DMS153 (cell line): ENCODE measurements at regions not wholly inside any gene's neighbourhood (a gene's known extent, or its start where the extent isn't known, plus 50 kb on each side); places are given as distances from the start of the nearest gene placed in this dataset.

ENCODE experiments used
- DNase-seq: peaks from one replicate; lab custom pipeline; 2025; lab: John Stamatoyannopoulos, UW

DNA sequence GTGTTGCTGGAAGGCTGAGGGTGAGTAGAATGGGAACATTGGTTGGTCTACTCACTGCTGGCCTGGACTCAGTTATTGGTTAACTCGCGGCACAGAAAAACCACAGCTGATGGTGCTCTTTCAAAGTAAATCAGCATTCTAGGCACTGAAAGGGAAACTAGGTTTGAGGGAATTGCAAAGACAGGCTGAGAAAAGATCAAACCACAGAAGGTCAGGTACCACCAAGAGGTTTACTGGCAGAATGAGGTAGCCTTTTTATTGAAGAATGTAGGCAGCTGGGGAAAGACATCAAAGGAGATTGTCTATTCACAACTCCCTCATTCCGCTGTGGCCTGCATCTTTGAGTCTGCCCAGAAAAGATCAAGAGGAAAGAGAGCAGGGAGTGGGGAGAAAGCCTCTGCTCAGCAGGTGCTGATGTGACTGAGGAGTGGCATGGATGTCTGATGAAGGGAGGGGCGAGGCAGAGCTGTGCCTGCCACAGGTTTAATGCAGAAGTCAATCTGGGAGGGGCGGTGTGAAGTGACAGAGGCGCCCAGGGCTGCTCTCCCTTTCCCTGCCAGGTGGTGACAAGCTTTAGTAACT is 255.5 kb downstream of the MAN2A1 start:
- DNase-seq: no peak

DNA sequence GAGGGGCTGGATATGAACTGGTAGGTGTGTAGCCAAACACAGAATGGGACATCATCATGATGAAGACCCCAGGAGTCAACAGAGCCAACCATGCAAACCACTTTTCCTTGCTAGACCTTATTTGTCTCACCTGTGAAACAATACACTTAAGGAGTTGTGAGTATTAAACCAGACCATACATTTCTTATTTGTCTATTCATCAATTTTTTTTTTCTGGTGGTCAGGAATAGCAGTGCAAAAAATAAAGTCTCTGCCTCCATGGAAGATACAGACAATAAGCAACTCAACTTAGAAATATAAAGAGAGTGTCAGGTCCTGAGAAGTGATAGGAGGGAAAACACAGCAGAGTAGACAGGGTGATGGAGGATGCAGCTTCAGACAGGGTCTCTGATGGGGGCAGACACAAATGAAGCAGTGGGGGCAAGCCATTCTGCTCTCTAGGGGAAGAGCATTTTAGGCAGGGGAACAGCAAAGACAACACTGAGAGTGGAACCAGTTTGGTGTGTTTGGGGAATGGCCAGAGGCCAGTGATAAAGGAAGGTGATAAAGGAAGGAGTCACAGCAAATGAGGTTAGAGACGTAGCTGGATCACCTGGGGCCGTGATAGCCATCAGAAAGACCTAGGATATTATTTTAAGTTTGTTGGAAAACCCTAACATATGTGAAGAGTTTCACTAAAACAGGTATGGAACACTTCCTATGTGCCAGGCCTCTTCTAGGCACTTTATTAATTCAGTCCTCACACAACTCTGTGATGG is 256.2 kb downstream of the MAN2A1 start:
- no peak for DNase-seq

- no peak for DNase-seq
Measured at GRCh38 chr5:109946610-109947009, 256.9 kb downstream of the MAN2A1 start.

GRCh38 chr5:109947667-109948066 is 257.9 kb downstream of the MAN2A1 start:
- no peak for DNase-seq

GRCh38 chr5:109950634-109951033 is 260.9 kb downstream of the MAN2A1 start:
- no peak for DNase-seq

DNA sequence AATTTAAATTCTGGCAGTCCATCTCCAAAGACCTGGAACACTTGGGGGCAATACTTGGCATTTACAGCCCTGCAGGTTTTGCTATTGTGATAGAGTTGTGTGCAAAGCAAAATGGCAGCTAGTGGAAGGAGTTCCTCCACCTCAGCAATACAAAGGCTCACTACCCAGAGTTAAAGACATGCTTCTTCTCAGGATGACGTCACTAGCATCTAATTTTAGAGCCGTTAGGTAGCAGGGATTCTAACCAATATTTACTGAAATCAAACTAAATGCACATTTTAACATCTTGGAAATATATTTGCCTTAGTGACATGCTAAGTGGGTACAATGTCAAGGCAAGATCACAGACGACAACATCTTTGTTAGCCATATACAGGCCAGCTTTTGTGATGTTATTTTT is 261.6 kb downstream of the MAN2A1 start:
- DNase-seq: no peak

- no peak for DNase-seq
Measured at GRCh38 chr5:109951758-109952157, 262.0 kb downstream of the MAN2A1 start.

DNA sequence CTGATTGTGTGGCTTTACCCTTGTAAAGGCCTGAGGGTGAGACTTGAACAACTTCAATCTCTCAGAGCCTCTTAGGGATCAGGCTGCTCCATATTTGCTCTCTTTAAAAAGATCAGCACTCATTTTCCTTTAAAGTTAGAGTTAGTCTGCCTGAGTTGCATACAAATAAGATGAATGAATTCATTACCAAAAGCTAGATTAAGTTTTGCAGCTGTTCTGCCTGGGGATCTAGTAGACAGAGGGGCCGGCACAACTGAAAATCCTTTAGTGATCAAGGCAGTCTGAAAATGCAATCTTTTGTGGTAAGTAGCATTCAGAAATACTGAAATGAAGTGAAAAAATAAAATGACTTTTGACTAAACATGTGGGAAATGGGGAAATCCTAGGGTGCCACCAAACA is 264.0 kb downstream of the MAN2A1 start:
- DNase-seq: no peak

DNA sequence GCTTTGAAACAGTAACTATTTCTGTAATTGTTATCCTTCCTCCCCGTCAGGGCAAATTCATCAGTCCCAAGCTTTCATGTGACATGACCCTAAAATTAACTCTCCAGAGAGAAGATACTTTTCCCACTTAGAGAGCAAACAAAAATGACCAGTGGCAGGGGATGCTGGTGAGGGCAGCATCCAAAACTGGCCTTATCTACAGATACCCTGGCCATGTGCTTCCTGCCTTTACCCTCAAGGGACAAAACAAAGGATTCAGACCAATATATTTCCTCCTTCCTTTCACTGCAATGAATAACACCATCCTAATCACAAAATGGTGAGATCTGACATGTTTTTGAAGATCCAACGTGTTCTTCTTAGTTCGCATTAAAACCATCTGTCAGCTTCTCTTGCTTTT is 267.2 kb downstream of the MAN2A1 start:
- DNase-seq: no peak

GRCh38 chr5:109958082-109958481 is 268.4 kb downstream of the MAN2A1 start:
- DNase-seq: no peak

DNA sequence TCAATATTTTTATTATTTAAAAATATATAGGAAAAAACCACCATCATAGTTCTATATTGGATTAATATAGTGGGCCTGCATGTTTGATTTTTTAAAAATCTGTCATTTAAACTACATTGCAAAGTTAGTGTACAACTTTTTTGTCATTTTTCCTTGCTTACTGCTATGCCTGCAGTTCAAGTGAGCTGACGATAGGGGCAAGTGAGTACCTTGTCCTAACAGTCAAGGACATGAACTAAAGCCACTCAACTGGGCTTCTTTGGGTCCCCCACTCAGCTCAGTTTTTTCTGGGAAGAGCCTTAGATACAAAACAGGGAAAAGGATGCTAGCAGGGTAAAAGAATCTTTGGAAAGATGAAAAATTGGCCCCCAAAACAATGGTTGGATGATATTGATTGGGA is 269.9 kb downstream of the MAN2A1 start:
- DNase-seq: no peak

DNA sequence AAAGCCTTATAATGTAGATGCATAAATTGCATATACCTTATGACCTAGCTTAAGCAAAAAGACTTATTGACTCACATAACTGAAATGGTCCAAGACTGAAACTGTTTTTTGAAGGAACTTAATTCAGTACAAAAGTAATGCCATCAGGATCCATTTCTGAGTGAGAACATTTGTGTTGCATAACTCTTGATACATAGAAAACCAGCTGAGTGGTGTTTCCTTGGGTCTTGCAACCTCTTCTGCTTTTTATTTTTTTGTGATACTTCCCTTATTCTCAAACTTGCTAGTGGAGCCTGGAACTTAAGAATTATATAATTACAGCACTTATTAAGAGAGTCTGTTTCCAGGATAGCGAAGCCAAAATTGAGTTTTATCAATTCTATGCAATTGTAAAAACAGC is 272.0 kb downstream of the MAN2A1 start:
- no peak for DNase-seq

- no peak for DNase-seq
Measured at GRCh38 chr5:109962882-109963603, 273.3 kb downstream of the MAN2A1 start.

DNA sequence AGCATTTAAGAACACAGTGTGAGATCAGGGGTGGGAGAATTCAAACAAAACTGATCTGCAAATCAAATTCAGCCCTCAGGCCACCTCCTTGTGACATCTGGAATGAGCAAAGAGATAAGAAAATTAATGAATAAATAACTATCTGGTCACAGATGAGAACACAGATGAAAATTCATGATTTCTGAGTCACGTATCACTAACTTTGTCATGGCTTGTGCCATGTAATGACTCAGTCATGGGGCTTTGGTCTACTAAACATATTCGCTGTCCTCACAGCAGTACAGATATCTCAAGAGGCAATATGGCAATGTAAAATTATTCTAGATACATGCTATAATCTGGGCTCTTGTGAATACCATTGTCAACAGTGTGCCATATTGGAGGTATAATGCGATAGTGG is 274.4 kb downstream of the MAN2A1 start:
- DNase-seq: no peak

DNA sequence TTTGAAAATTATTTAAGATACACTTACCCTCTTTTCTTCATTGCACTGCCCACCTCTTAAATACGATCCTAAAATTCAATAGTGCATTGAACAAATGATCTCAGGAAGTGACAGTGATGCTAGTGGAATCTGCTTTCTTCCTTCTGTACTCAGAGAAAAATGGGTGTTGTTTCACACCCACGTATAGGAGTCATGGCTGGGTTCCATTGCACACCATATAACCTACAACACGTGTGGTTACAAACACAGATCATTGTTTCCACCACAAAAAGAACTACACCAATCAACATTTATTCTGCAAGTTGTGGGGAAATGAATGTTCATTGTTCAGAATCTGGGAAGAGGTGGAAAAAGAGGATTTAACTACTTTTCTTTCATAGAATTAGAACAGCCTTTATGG is 275.9 kb downstream of the MAN2A1 start:
- no peak for DNase-seq

- DNase-seq: no peak
Measured at GRCh38 chr5:109971968-109972367, 282.2 kb downstream of the MAN2A1 start.

DNA sequence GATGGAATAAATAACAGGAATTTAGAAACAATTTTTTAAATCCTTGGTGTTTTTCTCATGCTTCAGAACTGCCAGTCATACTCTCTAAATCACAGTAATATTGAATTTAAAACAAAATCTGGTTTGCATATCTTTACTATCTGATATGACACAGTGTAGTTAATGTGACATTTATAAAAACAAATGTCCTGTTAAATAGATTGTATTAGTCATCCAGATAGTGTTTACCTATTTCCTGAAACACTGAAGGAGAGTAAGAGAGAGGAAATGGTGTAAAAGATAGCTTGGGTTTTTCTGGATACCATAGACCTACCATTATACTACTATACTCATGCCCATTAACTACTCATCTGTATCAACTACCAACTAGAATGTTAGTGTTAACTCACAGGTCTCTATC is 292.3 kb downstream of the MAN2A1 start:
- DNase-seq: no peak

- DNase-seq: no peak
Measured at GRCh38 chr5:109982966-109983534, 293.3 kb downstream of the MAN2A1 start.

DNA sequence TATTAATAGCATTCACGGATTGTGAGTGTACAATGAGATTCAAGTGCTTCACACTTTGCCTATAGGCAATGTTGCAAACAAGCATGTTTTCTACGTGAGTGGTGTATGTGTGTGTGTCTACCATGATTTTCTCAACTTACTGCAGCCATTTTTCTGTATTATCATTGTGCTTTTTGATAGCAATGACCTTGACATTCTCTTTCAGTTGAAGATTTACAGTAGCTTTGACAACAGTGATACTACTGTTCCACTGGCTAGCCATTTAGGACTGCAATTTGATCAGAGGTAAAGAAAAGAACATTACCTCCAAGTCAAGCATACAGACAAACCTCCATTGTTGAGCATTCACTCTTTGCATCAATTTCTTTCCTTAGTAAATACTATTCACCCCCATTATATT is 297.0 kb downstream of the MAN2A1 start:
- no peak for DNase-seq

GRCh38 chr5:109987355-109987754 is 297.6 kb downstream of the MAN2A1 start:
- DNase-seq: no peak

DNA sequence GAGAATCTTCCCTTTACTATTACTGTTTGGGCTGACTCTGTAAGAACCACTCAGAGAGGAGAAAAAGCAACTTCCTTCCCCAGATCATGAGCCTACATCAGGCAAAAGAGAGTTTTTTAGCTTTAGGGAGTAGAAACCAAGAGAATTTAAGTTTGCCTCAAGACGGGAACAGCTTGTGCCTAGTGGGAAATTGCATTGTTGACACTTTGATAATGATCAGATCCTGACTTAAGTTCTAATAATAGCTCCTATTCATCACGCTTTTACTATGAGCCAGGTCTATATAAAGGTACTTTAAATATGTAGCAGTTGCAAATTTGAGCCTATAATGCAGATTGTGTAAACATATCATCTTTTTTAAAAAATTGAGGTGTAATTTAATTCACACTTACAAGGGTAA is 298.2 kb downstream of the MAN2A1 start:
- DNase-seq: no peak

DNA sequence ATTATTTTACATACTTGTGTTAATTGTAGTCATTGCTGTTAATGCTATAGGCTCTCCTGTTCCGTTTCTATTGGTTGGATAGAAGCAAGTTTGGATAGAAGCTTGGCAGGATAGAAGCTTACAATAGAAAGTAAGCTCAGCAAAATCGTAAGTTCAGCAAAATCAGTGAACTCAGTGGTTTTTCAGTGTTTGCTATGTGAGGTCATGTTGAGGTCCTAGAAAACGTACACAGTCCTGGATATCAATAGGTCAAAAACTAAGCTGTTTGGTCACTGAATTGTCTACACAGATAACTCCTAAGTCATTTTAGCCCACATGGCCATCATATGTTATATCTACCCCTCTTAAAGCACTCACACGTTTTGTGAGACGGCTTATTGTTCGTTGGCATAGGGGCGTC is 299.4 kb downstream of the MAN2A1 start:
- no peak for DNase-seq
